H1 (cell line): ENCODE measurements at regions not wholly inside any gene's neighbourhood (a gene's known extent, or its start where the extent isn't known, plus 50 kb on each side); places are given as distances from the start of the nearest gene placed in this dataset.

Experiments used
- CTCF ChIA-PET: fragments of 300-600 bp; sonication (Branson Sonifier 250); formaldehyde crosslinking; loops from one replicate; lab custom pipeline; 2021; ENCODE audit not compliant: partially characterized antibody; lab: Charles Lee
- POLR2A ChIA-PET: fragments of 300-600 bp; sonication (Branson Sonifier 250); formaldehyde crosslinking; loops from one replicate; lab custom pipeline; 2021; ENCODE audit warnings: inconsistent platforms; ENCODE audit not compliant: partially characterized antibody; lab: Charles Lee
- DNase-seq, 2 experiments: peaks; one replicate each; pipeline versions ENCODE4 v3.0.0 to v3.0.0-alpha.2; 2010 to 2022; ENCODE audit warnings: low spot score in 2 of 2, low read depth in 1 of 2, mixed read lengths in 1 of 2
- FAIRE-seq: peaks from 2 replicates; lab custom pipeline; 2011; peaks lifted over from hg19 to GRCh38; lab: Jason Lieb, UNC
- H2AFZ ChIP-seq: 2 replicates; pipeline ENCODE4 v1.8.1; 2012; ENCODE audit warnings: low read length, inconsistent platforms
- H2AK5ac ChIP-seq: 2 replicates; pipeline ENCODE4 v1.6.1; 2013; ENCODE audit warnings: low read depth, low read length
- H2BK120ac ChIP-seq: replicated peaks from 2 replicates; pipeline ENCODE3; 2013; ENCODE audit warnings: low read depth, low read length, inconsistent platforms
- H2BK12ac ChIP-seq: 2 replicates; pipeline ENCODE4 v1.6.1; 2013; ENCODE audit warnings: low read depth, low read length
- H2BK15ac ChIP-seq: 2 replicates; pipeline ENCODE4 v1.6.1; 2013; ENCODE audit warnings: low read length
- H2BK20ac ChIP-seq: 2 replicates; pipeline ENCODE4 v1.6.1; 2013; ENCODE audit warnings: low read length
- H2BK5ac ChIP-seq: 2 replicates; pipeline ENCODE4 v1.6.1; 2013; ENCODE audit warnings: low read depth, low read length
- H3K14ac ChIP-seq: 2 replicates; pipeline ENCODE4 v1.6.1; 2013; ENCODE audit warnings: inconsistent platforms; ENCODE audit not compliant: insufficient read length
- H3K18ac ChIP-seq: 2 replicates; pipeline ENCODE4 v1.6.1; 2013; ENCODE audit warnings: low read length; ENCODE audit errors: extremely low read depth
- H3K23ac ChIP-seq: 2 replicates; pipeline ENCODE4 v1.6.1; 2013; ENCODE audit warnings: inconsistent platforms; ENCODE audit not compliant: insufficient read length
- H3K23me2 ChIP-seq: 2 replicates; pipeline ENCODE4 v1.6.1; 2013; ENCODE audit warnings: low read depth, low read length
- H3K27ac ChIP-seq: 2 replicates; pipeline ENCODE4 v1.6.1; 2011; ENCODE audit warnings: low read depth, low read length, inconsistent platforms
- H3K27me3 ChIP-seq, 4 experiments: replicated peaks in 1 of 4; 1 replicate in 1 of 4; 2 replicates in 3 of 4; pipeline versions ENCODE4 v1.6.1 to v1.8.1; 2011 to 2013; ENCODE audit warnings: low read length in 3 of 4, mild to moderate bottlenecking in 3 of 4, inconsistent platforms in 2 of 4, mixed read lengths in 2 of 4, moderate library complexity in 1 of 4; ENCODE audit not compliant: control insufficient read depth in 3 of 4, insufficient read depth in 3 of 4; ENCODE audit errors: extremely low read depth in 1 of 4
- H3K36me3 ChIP-seq, 4 experiments: 2 replicates each; pipeline versions ENCODE4 v1.6.1 to v1.8.1; 2011 to 2013; ENCODE audit warnings: mild to moderate bottlenecking in 4 of 4, low read length in 3 of 4, moderate library complexity in 2 of 4, control low read depth in 1 of 4, inconsistent platforms in 1 of 4; ENCODE audit not compliant: insufficient read depth in 4 of 4, control insufficient read depth in 2 of 4
- H3K4ac ChIP-seq: replicated peaks from 2 replicates; pipeline ENCODE3; 2013; ENCODE audit warnings: low read length, low read depth, mixed read lengths, inconsistent platforms; ENCODE audit not compliant: insufficient read length
- H3K4me1 ChIP-seq, 4 experiments: replicated peaks in 1 of 4; 1 replicate in 1 of 4; 2 replicates in 3 of 4; pipeline versions ENCODE4 v1.6.1 to v1.8.1; 2011 to 2013; ENCODE audit warnings: low read length in 3 of 4, inconsistent platforms in 2 of 4, mixed read lengths in 1 of 4; ENCODE audit not compliant: insufficient read depth in 4 of 4, control insufficient read depth in 3 of 4
- H3K4me2 ChIP-seq, 2 experiments: 2 replicates each; pipeline versions ENCODE4 v1.6.1 to v1.8.1; 2011 to 2013; ENCODE audit warnings: low read depth in 2 of 2, low read length in 2 of 2, control low read depth in 1 of 2, inconsistent platforms in 1 of 2, mild to moderate bottlenecking in 1 of 2; ENCODE audit not compliant: insufficient read depth in 1 of 2
- H3K4me3 ChIP-seq, 4 experiments: fragments of 200-600, 300-600 bp in 1 of 4; sonication (generic), shearing (Covaris generic), sonication (Bioruptor Twin) in 1 of 4; 2 replicates each; pipeline versions ENCODE4 v1.5.1 to v1.8.1; 2011 to 2016; ENCODE audit warnings: low read length in 4 of 4, low read depth in 3 of 4, control low read depth in 2 of 4, inconsistent platforms in 2 of 4, mild to moderate bottlenecking in 2 of 4, mixed read lengths in 1 of 4, moderate library complexity in 1 of 4; ENCODE audit not compliant: insufficient read depth in 2 of 4; ENCODE audit errors: extremely low read depth in 1 of 4
- H3K56ac ChIP-seq: replicated peaks from 2 replicates; pipeline ENCODE3; 2013; ENCODE audit warnings: low read depth, mild to moderate bottlenecking, mixed read lengths, low read length, inconsistent platforms; ENCODE audit not compliant: insufficient read length
- H3K79me1 ChIP-seq: 2 replicates; pipeline ENCODE4 v1.6.1; 2013; ENCODE audit warnings: low read depth, low read length, control low read depth
- H3K79me2 ChIP-seq, 2 experiments: 2 replicates each; pipeline versions ENCODE4 v1.6.1 to v1.8.1; 2012 to 2013; ENCODE audit warnings: low read length in 2 of 2, mild to moderate bottlenecking in 2 of 2, inconsistent platforms in 1 of 2; ENCODE audit not compliant: insufficient read depth in 2 of 2, control insufficient read depth in 1 of 2
- H3K9ac ChIP-seq, 4 experiments: replicated peaks in 1 of 4; 1 replicate in 1 of 4; 2 replicates in 3 of 4; pipeline versions ENCODE4 v1.6.1 to v1.8.1; 2011 to 2013; ENCODE audit warnings: low read depth in 3 of 4, low read length in 3 of 4, control low read depth in 2 of 4, mild to moderate bottlenecking in 2 of 4, moderate library complexity in 2 of 4, inconsistent platforms in 1 of 4; ENCODE audit errors: extremely low read depth in 1 of 4
- H3K9me3 ChIP-seq, 2 experiments: 2 replicates each; pipeline versions ENCODE4 v1.6.1 to v1.8.1; 2012 to 2013; ENCODE audit warnings: mild to moderate bottlenecking in 2 of 2, moderate library complexity in 2 of 2, control low read depth in 1 of 2, inconsistent platforms in 1 of 2, low read depth in 1 of 2, low read length in 1 of 2, mixed read lengths in 1 of 2; ENCODE audit not compliant: insufficient read depth in 2 of 2
- H4K20me1 ChIP-seq, 2 experiments: replicated peaks in 1 of 2; 2 replicates each; pipeline versions ENCODE3 to v1.8.1; 2011 to 2013; ENCODE audit warnings: inconsistent platforms in 2 of 2, low read length in 2 of 2, mild to moderate bottlenecking in 1 of 2; ENCODE audit not compliant: insufficient read depth in 2 of 2, control insufficient read depth in 1 of 2
- H4K5ac ChIP-seq: 2 replicates; pipeline ENCODE4 v1.6.1; 2013; ENCODE audit warnings: low read length, low read depth, mixed read lengths, inconsistent platforms; ENCODE audit not compliant: insufficient read length
- H4K8ac ChIP-seq: 2 replicates; pipeline ENCODE4 v1.8.0; 2013; ENCODE audit warnings: mild to moderate bottlenecking, moderate library complexity, low read length, inconsistent platforms; ENCODE audit not compliant: insufficient read depth; ENCODE audit errors: extremely low read depth
- H4K91ac ChIP-seq: replicated peaks from 2 replicates; pipeline ENCODE3; 2013; ENCODE audit warnings: low read length, mixed read lengths, inconsistent platforms; ENCODE audit not compliant: insufficient read length
- EZH2 ChIP-seq: fragments of 200-600 bp; sonication (generic); IDR thresholded peaks from 2 replicates; pipeline ENCODE4 v1.7.1; 2012; ENCODE audit warnings: low read depth, mild to moderate bottlenecking, moderate library complexity, low read length, inconsistent platforms; ENCODE audit not compliant: severe bottlenecking
- GABPA ChIP-seq: IDR thresholded peaks from 2 replicates; pipeline ENCODE4 v1.6.1; 2011; ENCODE audit warnings: mild to moderate bottlenecking, low read length, moderate library complexity, borderline replicate concordance; ENCODE audit not compliant: insufficient read depth
- GTF2F1 ChIP-seq: IDR thresholded peaks from 2 replicates; pipeline ENCODE4 v1.6.1; 2012; ENCODE audit warnings: low read depth, low read length, improper control_type of control experiment, borderline replicate concordance
- HDAC2 ChIP-seq, 2 experiments: fragments of 300-600 bp in 1 of 2; sonication (generic) in 1 of 2; IDR thresholded peaks; 2 replicates each; pipeline ENCODE4 v1.6.1; 2011 to 2012; ENCODE audit warnings: low read depth in 2 of 2, low read length in 2 of 2, mild to moderate bottlenecking in 2 of 2, moderate library complexity in 2 of 2, borderline replicate concordance in 1 of 2, inconsistent platforms in 1 of 2
- KDM1A ChIP-seq: fragments of 200-600, 300-600 bp; sonication (generic); IDR thresholded peaks from 2 replicates; pipeline ENCODE4 v1.7.1; 2016; ENCODE audit warnings: mild to moderate bottlenecking, low read length, borderline replicate concordance
- NANOG ChIP-seq: IDR thresholded peaks from 2 replicates; pipeline ENCODE4 v1.6.1; 2011; ENCODE audit warnings: low read length, low read depth, mild to moderate bottlenecking, inconsistent platforms; ENCODE audit not compliant: insufficient read depth, poor library complexity, severe bottlenecking
- POLR2A ChIP-seq, 2 experiments: IDR thresholded peaks; 1 replicate in 1 of 2; 2 replicates in 1 of 2; pipeline ENCODE4 v1.6.1; 2011; ENCODE audit warnings: low read depth in 2 of 2, low read length in 2 of 2, mild to moderate bottlenecking in 2 of 2; ENCODE audit errors: control extremely low read depth in 1 of 2
- POLR2AphosphoS5 ChIP-seq: IDR thresholded peaks from 2 replicates; pipeline ENCODE4 v1.6.1; 2011; ENCODE audit warnings: low read depth, low read length
- RAD21 ChIP-seq, 2 experiments: IDR thresholded peaks in 1 of 2; conservative IDR thresholded peaks in 1 of 2; 2 replicates each; pipeline ENCODE4 v1.6.1; 2011; ENCODE audit warnings: low read depth in 2 of 2, low read length in 2 of 2, improper control_type of control experiment in 1 of 2, inconsistent platforms in 1 of 2, mild to moderate bottlenecking in 1 of 2, moderate library complexity in 1 of 2
- SP1 ChIP-seq: IDR thresholded peaks from 2 replicates; pipeline ENCODE4 v1.6.1; 2011; ENCODE audit warnings: low read depth, low read length
- WGBS, 2 experiments: shearing (Covaris generic) in 1 of 2; methylation state at CpG; one replicate each; pipeline versions ENCODE4 v1.1.6 to v1.1.7; 2013 to 2015; ENCODE audit warnings: low lambda C conversion rate in 2 of 2, mixed read lengths in 2 of 2, inconsistent platforms in 1 of 2, low coverage in 1 of 2, missing lambda C conversion rate in 1 of 2; ENCODE audit not compliant: insufficient replicate concordance in 2 of 2, insufficient coverage in 1 of 2, insufficient read length in 1 of 2; ENCODE audit errors: extremely low coverage in 1 of 2, missing lambda C conversion rate in 1 of 2; 5-methylcytosine and 5-hydroxymethylcytosine counted together

DNA sequence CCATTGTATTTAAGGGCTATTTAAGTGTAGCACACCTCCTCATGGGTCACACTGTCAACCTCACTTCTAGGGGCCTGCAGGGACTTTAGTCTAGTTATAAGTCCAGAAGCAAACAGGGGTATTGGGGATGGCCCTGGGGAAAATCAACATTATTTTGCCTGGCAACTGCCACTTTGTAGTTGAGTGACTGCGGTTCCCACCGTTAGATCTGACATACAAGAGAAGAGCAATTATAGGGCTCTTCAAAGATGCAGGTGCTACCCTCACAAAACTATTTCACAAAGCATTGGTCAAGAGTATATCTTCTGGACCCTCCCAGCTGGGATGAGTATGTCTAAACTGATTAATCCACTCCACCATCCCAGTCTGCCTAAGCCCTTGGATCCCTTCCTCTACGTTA, 133.0 kb upstream of the PCBD1 start:
- H3K23ac ChIP-seq = no peak overlapping the region
- no peak overlapping the region for H3K14ac ChIP-seq
- no peaks in the 10 kb centered on the region for H3K79me1 ChIP-seq
- no peak overlapping the region for H2AK5ac ChIP-seq
- FAIRE-seq (no peak), DNase-seq (no peak)
- H3K4me2 ChIP-seq = no peak overlapping the region
- H3K36me3 ChIP-seq = no peaks in the 10 kb centered on the region
- H2AFZ ChIP-seq = no peak overlapping the region
- no peaks in the 10 kb centered on the region for H3K23me2 ChIP-seq
- no peaks in the 10 kb centered on the region for H3K79me2 ChIP-seq
- H3K56ac ChIP-seq = no peak overlapping the region
- 94% methylated on average over 3 of the region's 3 CpGs; no CpG with 5 or more reads in 1 of the 2 experiments for WGBS, 2 experiments
- H3K4me3 ChIP-seq = no peak overlapping the region
- ChIA-PET CTCF (interaction anchor here (0.7 to 2.4 kb wide), 5 partner anchors 10 to 118 kb away, joined by 3 to 7 read pairs (median 3); no protein-coding TSS in a partner anchor), POLR2A (no interaction called here)
- no peak overlapping the region for H3K4ac ChIP-seq
- H4K91ac ChIP-seq = no peak overlapping the region
- no peak overlapping the region for H3K18ac ChIP-seq
- no peaks in the 10 kb centered on the region for H3K9me3 ChIP-seq
- no peak overlapping the region for H2BK120ac ChIP-seq
- no peak overlapping the region for H2BK5ac ChIP-seq
- H2BK15ac ChIP-seq = no peak overlapping the region
- no peak overlapping the region for H4K8ac ChIP-seq
- no peak overlapping the region for H2BK20ac ChIP-seq
- no peak overlapping the region for H2BK12ac ChIP-seq
- H3K9ac ChIP-seq = no peak overlapping the region
- H4K5ac ChIP-seq = no peak overlapping the region
- H3K27me3 ChIP-seq = no peaks in the 10 kb centered on the region
- no peaks in the 10 kb centered on the region for H4K20me1 ChIP-seq
- H3K27ac ChIP-seq = no peak overlapping the region
- TF ChIP-seq POLR2AphosphoS5 = no peak
- TF ChIP-seq NANOG = no peak
- TF ChIP-seq GABPA = no peak
- no peak for TF ChIP-seq HDAC2 (IDR thresholded peaks at IDR 0.05; ENCODE audit: borderline replicate concordance in 1 of 2, low read depth in 2 of 2, low read length in 2 of 2)
- no peak for TF ChIP-seq POLR2A (IDR thresholded peaks at IDR 0.05; ENCODE audit: control extremely low read depth in 1 of 2, low read depth in 2 of 2, low read length in 2 of 2)
- no peak for TF ChIP-seq KDM1A
- no peak for TF ChIP-seq RAD21 (IDR thresholded peaks at IDR 0.05 in 1 of 2, conservative IDR thresholded peaks at IDR 0.05 in 1 of 2; ENCODE audit: low read depth in 2 of 2, low read length in 2 of 2)
- TF ChIP-seq GTF2F1 = no peak
- no peak for TF ChIP-seq SP1
- no peak for TF ChIP-seq EZH2
- no peaks in the 10 kb centered on the region for H3K4me1 ChIP-seq
